HG03439 (cell line): ENCODE measurements at regions not wholly inside any gene's neighbourhood (a gene's known extent, or its start where the extent isn't known, plus 50 kb on each side); places are given as distances from the start of the nearest gene placed in this dataset.
"Not testable (repeated sequence)": the region's sequence is repeated elsewhere in the genome, so short reads cannot be mapped to it uniquely, and the experiment has no call there.

ENCODE experiments used
- ATAC-seq: cut with Tn5 transposase; IDR thresholded peaks from one replicate; pipeline ENCODE4 v1.9.1; 2021; ENCODE audit warnings: mild to moderate bottlenecking, moderate library complexity; ENCODE audit not compliant: unreplicated experiment

- ATAC-seq, result no peak
These were observed 160.2 kb downstream of the ADSS2 start for GRCh38 chr1:244291236-244292201.

- no peak for ATAC-seq
These were observed 157.0 kb downstream of the ADSS2 start for GRCh38 chr1:244294599-244295224.

GRCh38 chr1:244296003-244296402 is 155.7 kb downstream of the ADSS2 start:
- ATAC-seq, result no peak

GRCh38 chr1:244296447-244296846 is 155.3 kb downstream of the ADSS2 start:
- no peak for ATAC-seq

- no peak for ATAC-seq
These were observed 154.6 kb downstream of the ADSS2 start for GRCh38 chr1:244297087-244297486.

GRCh38 chr1:244297616-244298015 is 154.1 kb downstream of the ADSS2 start:
- no peak for ATAC-seq

GRCh38 chr1:244300029-244300375 is 151.7 kb downstream of the ADSS2 start:
- not testable (repeated sequence) for ATAC-seq

- ATAC-seq, result no peak
These were observed 150.0 kb downstream of the ADSS2 start for GRCh38 chr1:244301595-244302130.

GRCh38 chr1:244302876-244303609 is 148.7 kb downstream of the ADSS2 start:
- ATAC-seq, result no peak

GRCh38 chr1:244303610-244303969 is 148.1 kb downstream of the ADSS2 start:
- ATAC-seq, result no peak

GRCh38 chr1:244304156-244304555 is 147.6 kb downstream of the ADSS2 start:
- no peak for ATAC-seq

GRCh38 chr1:244304656-244305055 is 147.1 kb downstream of the ADSS2 start:
- no peak for ATAC-seq

GRCh38 chr1:244305776-244306341 is 145.8 kb downstream of the ADSS2 start:
- no peak for ATAC-seq

GRCh38 chr1:244306544-244306943 is 145.2 kb downstream of the ADSS2 start:
- ATAC-seq, result no peak

GRCh38 chr1:244309191-244309590 is 142.5 kb downstream of the ADSS2 start:
- ATAC-seq, result not testable (repeated sequence)

- ATAC-seq, result no peak
These were observed 139.8 kb downstream of the ADSS2 start for GRCh38 chr1:244311784-244312532.

GRCh38 chr1:244313346-244313745 is 138.4 kb downstream of the ADSS2 start:
- ATAC-seq, result no peak

- ATAC-seq, result no peak
These were observed 136.7 kb downstream of the ADSS2 start for GRCh38 chr1:244314921-244315559.

GRCh38 chr1:244315996-244316395 is 135.7 kb downstream of the ADSS2 start:
- no peak for ATAC-seq

- no peak for ATAC-seq
These were observed 135.3 kb downstream of the ADSS2 start for GRCh38 chr1:244316407-244316806.
